Right atrium auricular region (tissue), 2 donors: ENCODE measurements at regions not wholly inside any gene's neighbourhood (a gene's known extent, or its start where the extent isn't known, plus 50 kb on each side); places are given as distances from the start of the nearest gene placed in this dataset.

ENCODE experiments used
- DNase-seq: peaks from one replicate; pipeline ENCODE4 v3.0.0-alpha.2; 2019; ENCODE audit warnings: low spot score
- H3K27ac ChIP-seq, 2 donors: fragments of 200-600 bp; sonication (generic); 1 replicate in 1 of 2; 2 replicates in 1 of 2; pipeline ENCODE4 v1.5.1; 2016 to 2019
- H3K27me3 ChIP-seq, 2 donors: fragments of 200-600 bp; sonication (generic); one replicate each; pipeline versions ENCODE4 v1.5.1 to v1.6.0; 2017 to 2019
- H3K36me3 ChIP-seq: fragments of 200-600 bp; sonication (generic); one replicate; pipeline ENCODE4 v1.5.1; 2016
- H3K4me1 ChIP-seq, 2 donors: fragments of 200-600 bp; sonication (generic); one replicate each; pipeline versions ENCODE4 v1.5.1 to v1.6.0; 2017 to 2019
- H3K4me3 ChIP-seq, 2 donors: fragments of 200-600 bp; sonication (generic); 1 replicate in 1 of 2; 2 replicates in 1 of 2; pipeline ENCODE4 v1.5.1; 2017 to 2019; ENCODE audit warnings: mild to moderate bottlenecking in 1 of 2, moderate library complexity in 1 of 2
- H3K9me3 ChIP-seq, 2 donors: fragments of 200-600 bp; sonication (generic); one replicate each; pipeline ENCODE4 v1.5.1; 2019
- TF ChIP-seq, protein P1 (sequence below), 2 donors: fragments of 200-600 bp; sonication (generic); IDR thresholded peaks; one replicate each; pipeline ENCODE4 v1.5.1; 2019; ENCODE audit warnings: antibody characterized with exemption in 2 of 2

DNA sequence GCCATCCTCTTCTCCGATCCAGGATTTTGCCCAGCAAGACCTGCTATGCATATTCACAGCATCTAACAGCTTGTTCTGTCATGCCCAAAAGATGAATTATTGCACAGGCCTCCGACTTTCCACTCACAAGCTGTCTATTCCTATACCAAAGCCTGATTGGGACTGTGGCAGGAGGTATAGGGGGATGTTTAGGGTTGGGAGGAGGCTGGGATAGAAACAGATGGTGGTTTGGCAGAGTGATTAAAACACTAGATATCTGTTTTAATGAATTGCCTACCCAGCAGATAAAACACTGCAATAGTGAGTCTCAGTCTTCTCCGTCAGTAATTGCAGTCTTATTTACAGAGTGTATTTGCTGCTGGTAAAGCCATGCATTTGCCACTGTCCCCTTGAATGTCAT, 215.3 kb downstream of the TLR4 start:
- TF ChIP-seq, protein P1, sequence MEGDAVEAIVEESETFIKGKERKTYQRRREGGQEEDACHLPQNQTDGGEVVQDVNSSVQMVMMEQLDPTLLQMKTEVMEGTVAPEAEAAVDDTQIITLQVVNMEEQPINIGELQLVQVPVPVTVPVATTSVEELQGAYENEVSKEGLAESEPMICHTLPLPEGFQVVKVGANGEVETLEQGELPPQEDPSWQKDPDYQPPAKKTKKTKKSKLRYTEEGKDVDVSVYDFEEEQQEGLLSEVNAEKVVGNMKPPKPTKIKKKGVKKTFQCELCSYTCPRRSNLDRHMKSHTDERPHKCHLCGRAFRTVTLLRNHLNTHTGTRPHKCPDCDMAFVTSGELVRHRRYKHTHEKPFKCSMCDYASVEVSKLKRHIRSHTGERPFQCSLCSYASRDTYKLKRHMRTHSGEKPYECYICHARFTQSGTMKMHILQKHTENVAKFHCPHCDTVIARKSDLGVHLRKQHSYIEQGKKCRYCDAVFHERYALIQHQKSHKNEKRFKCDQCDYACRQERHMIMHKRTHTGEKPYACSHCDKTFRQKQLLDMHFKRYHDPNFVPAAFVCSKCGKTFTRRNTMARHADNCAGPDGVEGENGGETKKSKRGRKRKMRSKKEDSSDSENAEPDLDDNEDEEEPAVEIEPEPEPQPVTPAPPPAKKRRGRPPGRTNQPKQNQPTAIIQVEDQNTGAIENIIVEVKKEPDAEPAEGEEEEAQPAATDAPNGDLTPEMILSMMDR (IDR thresholded peaks at IDR 0.05), result no peak

DNA sequence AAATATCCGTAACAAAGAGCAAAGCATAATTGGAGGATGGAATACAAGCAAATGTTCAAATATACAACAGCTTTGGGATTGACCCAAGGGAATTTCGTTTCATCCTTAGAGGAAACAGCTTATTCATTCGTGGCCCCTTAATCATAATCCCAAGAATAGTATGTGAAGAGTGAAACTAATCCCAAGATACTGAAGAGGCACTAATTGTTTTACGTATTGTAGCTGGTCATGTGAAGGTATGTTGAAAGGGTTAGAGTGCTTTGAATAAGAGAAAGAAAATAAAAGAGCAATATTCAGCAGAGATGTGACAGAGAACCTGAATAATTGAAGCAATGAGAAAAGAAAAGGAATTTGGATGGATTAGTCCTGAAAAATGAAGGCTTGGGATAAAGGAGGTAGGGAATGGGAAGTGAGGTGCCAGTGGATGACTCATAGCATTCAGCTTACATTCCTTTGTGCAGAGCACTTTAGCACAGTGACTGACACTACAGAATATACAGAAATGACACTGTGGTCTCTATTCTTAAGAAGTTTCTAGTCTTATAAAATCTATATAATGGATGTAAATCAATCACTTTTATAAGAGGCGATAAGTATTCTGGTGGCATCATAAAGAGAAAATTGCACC, 221.9 kb downstream of the TLR4 start:
- Histone ChIP-seq H3K4me3 (no peak overlapping the region), H3K9me3 (no peaks in the 10 kb centered on the region), H3K27ac (no peak overlapping the region), H3K36me3 (no peaks in the 10 kb centered on the region), H3K27me3 (no peaks in the 10 kb centered on the region), H3K4me1 (no peaks in the 10 kb centered on the region)
- no peak for DNase-seq
- TF ChIP-seq, protein P1 (IDR thresholded peaks at IDR 0.05), result no peak

More for the DNA sequence above, 215.3 kb downstream of the TLR4 start:
- H3K9me3 ChIP-seq, result no peaks in the 10 kb centered on the region
- H3K27ac ChIP-seq, result no peak overlapping the region
- no peak for DNase-seq
- H3K4me1 ChIP-seq, result no peaks in the 10 kb centered on the region
- H3K4me3 ChIP-seq, result no peak overlapping the region
- H3K36me3 ChIP-seq, result no peaks in the 10 kb centered on the region
- H3K27me3 ChIP-seq, result no peaks in the 10 kb centered on the region

DNA sequence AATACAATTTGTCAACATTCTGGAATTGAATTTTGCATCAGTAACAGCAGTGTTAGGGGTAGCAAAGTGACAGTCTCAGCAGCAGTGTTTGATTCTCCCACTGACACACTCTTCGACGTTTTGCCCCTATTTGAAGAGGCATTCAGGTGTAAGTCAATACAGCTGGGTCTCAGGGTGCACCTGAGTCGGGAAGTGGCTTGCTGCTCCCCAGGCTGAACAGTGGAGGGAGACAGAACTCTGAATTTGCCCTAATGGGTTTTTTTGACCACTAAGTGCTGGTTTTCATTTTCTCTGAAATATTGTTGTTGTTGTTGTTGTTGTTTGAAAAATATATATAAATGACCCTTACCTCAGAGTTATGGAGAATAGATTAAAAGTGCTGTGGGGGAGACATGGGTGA, 223.2 kb downstream of the TLR4 start:
- H3K27me3 ChIP-seq, result no peaks in the 10 kb centered on the region
- H3K36me3 ChIP-seq, result no peaks in the 10 kb centered on the region
- no peaks in the 10 kb centered on the region for H3K9me3 ChIP-seq
- H3K27ac ChIP-seq, result no peak overlapping the region
- TF ChIP-seq, protein P1 (IDR thresholded peaks at IDR 0.05), result no peak
- H3K4me1 ChIP-seq, result no peaks in the 10 kb centered on the region
- no peak for DNase-seq
- no peak overlapping the region for H3K4me3 ChIP-seq

DNA sequence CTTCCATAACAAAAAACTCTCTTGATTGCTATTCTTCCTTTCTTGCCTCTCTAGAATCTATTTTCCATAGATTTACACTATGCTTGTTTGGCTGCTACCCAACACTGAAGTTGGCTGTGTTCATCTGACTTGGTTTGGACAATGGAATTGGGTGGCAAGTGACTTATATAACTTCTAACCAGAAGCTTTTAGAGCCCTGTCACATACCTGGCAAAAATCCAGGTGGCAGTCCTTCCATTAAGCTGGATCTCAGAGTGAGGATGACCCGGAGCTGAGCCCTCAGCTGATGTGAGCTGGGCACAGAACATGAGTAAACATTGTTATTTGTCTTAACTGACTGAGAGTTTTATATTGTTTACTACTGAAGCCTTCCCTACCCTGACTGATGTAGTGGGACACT, 225.7 kb downstream of the TLR4 start:
- TF ChIP-seq, protein P1 (IDR thresholded peaks at IDR 0.05), result no peak
- no peaks in the 10 kb centered on the region for H3K27me3 ChIP-seq
- H3K27ac ChIP-seq, result no peak overlapping the region
- DNase-seq, result no peak
- peaks cover 0 to 4% of the 10 kb centered on the region in 2 donors for H3K9me3 ChIP-seq
- H3K4me1 ChIP-seq, result no peaks in the 10 kb centered on the region
- no peak overlapping the region for H3K4me3 ChIP-seq
- no peaks in the 10 kb centered on the region for H3K36me3 ChIP-seq

DNA sequence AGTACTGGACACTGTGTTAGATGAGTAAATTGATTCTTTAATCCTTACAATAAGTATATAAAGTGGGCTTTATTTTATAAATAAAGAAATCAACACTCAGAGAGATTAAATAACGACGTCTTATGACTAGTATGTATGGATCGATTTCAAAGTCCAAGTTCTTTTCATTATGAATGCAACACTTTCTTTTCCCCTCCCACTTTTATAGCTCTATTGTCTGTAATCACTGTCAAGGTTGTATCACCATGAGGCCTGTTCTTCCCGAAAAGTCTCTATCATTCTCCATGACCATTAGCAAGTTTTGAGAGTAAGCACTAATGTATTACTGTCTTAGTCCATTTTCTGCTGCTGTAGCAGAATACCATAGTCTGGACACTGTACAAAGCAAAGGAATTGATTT, 228.4 kb downstream of the TLR4 start:
- TF ChIP-seq, protein P1 (IDR thresholded peaks at IDR 0.05), result no peak
- Histone ChIP-seq H3K4me1 (no peaks in the 10 kb centered on the region), H3K27me3 (no peaks in the 10 kb centered on the region), H3K4me3 (no peak overlapping the region), H3K27ac (no peak overlapping the region), H3K9me3 (peaks cover 0 to 4% of the 10 kb centered on the region in 2 donors), H3K36me3 (no peaks in the 10 kb centered on the region)
- DNase-seq, result no peak
